PC-9 (cell line): ENCODE measurements at regions not wholly inside any gene's neighbourhood (a gene's known extent, or its start where the extent isn't known, plus 50 kb on each side); places are given as distances from the start of the nearest gene placed in this dataset.

ENCODE experiments used
- EZH2 ChIP-seq: fragments of 200-600 bp; sonication (generic); IDR thresholded peaks from 2 replicates; pipeline ENCODE4 v1.8.0; 2017; ENCODE audit warnings: antibody characterized with exemption, low read depth
- TF ChIP-seq, protein P1 (sequence below): fragments of 200-600 bp; sonication (generic); conservative IDR thresholded peaks from 2 replicates; pipeline ENCODE4 v1.6.1; 2017; ENCODE audit warnings: mixed run types, antibody characterized with exemption, mild to moderate bottlenecking, moderate library complexity

DNA sequence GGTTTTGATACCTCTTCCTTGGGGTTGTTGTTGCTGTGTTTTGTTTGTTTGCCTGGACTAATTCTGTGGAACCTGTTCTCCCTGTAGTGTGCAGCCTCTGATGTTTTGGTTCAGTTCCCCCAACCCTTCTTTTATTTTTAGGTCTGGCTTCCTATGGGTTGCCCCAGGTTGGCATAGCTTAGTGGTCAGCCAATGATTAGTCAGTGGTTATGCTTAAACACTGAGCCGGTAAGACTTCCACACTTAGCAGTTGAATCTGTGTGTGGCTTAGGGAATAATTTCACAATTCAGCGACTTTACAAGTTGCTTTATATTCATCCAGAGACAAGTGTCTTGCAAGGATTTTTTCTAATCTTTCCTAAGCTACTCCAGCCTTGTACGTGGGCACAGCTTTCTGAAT is 78.6 kb upstream of the CLPB start:
- TF ChIP-seq, protein P1, sequence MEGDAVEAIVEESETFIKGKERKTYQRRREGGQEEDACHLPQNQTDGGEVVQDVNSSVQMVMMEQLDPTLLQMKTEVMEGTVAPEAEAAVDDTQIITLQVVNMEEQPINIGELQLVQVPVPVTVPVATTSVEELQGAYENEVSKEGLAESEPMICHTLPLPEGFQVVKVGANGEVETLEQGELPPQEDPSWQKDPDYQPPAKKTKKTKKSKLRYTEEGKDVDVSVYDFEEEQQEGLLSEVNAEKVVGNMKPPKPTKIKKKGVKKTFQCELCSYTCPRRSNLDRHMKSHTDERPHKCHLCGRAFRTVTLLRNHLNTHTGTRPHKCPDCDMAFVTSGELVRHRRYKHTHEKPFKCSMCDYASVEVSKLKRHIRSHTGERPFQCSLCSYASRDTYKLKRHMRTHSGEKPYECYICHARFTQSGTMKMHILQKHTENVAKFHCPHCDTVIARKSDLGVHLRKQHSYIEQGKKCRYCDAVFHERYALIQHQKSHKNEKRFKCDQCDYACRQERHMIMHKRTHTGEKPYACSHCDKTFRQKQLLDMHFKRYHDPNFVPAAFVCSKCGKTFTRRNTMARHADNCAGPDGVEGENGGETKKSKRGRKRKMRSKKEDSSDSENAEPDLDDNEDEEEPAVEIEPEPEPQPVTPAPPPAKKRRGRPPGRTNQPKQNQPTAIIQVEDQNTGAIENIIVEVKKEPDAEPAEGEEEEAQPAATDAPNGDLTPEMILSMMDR, result no peak
- TF ChIP-seq EZH2, result no peak
